Body of pancreas (tissue), 4 donors: ENCODE measurements at regions not wholly inside any gene's neighbourhood (a gene's known extent, or its start where the extent isn't known, plus 50 kb on each side); places are given as distances from the start of the nearest gene placed in this dataset.

Experiments
- CTCF ChIP-seq, 7 experiments: fragments of 450-650 bp in 4 of 7; fragments of 200-600 bp in 3 of 7; sonication (generic) in 3 of 7; IDR thresholded peaks; one replicate each; pipeline ENCODE4 v1.5.1; 2016 to 2019; ENCODE audit warnings: antibody characterized with exemption in 7 of 7
- POLR2A ChIP-seq, 3 donors: fragments of 450-650 bp; IDR thresholded peaks; one replicate each; pipeline ENCODE4 v1.6.1; 2016; ENCODE audit warnings: antibody characterized with exemption in 3 of 3, mild to moderate bottlenecking in 2 of 3

- no peak for TF ChIP-seq POLR2A (IDR thresholded peaks at IDR 0.05)
- TF ChIP-seq CTCF (IDR thresholded peaks at IDR 0.05): no peak
These were observed 76.6 kb upstream of the FGFR2 start for GRCh38 chr10:121674885-121675284.
